ENCODE measurements at regions not wholly inside any gene's neighbourhood (a gene's known extent, or its start where the extent isn't known, plus 50 kb on each side); places are given as distances from the start of the nearest gene placed in this dataset.

- Histone ChIP-seq H3K27me3 (no peaks in the 10 kb centered on the region), H3K4me1 (no peaks in the 10 kb centered on the region), H3K4me3 (no peak overlapping the region), H3K9me3 (no peaks in the 10 kb centered on the region), H3K27ac (no peak overlapping the region), H3K36me3 (no peaks in the 10 kb centered on the region)
- TF ChIP-seq POLR2AphosphoS5 (IDR thresholded peaks at IDR 0.05), result no peak
- TF ChIP-seq POLR2A (IDR thresholded peaks at IDR 0.05), result no peak
- no peak for TF ChIP-seq CTCF (IDR thresholded peaks at IDR 0.05)
- no peak for TF ChIP-seq EP300 (IDR thresholded peaks at IDR 0.05)
- WGBS, result 82% methylated on average over 2 of the region's 2 CpGs
- DNase-seq (ENCODE audit: low spot score in 2 of 2), result no peak
Measured at GRCh38 chr14:81871706-81872105, 338.1 kb upstream of the SEL1L start.

GRCh38 chr14:81884382-81884781 lies 350.7 kb upstream of the SEL1L start:
- no peak overlapping the region for H3K27ac ChIP-seq
- no peak overlapping the region for H3K4me3 ChIP-seq
- no peaks in the 10 kb centered on the region for H3K36me3 ChIP-seq
- H3K9me3 ChIP-seq, result no peaks in the 10 kb centered on the region
- H3K27me3 ChIP-seq, result no peaks in the 10 kb centered on the region
- TF ChIP-seq EP300 (IDR thresholded peaks at IDR 0.05) (no peak), POLR2AphosphoS5 (IDR thresholded peaks at IDR 0.05) (no peak), CTCF (IDR thresholded peaks at IDR 0.05) (no peak), POLR2A (IDR thresholded peaks at IDR 0.05) (no peak)
- no peak for DNase-seq (ENCODE audit: low spot score in 2 of 2)
- WGBS, result 54% methylated on average over 1 of the region's 1 CpG
- H3K4me1 ChIP-seq, result no peaks in the 10 kb centered on the region

- H3K27ac ChIP-seq, result no peak overlapping the region
- no peaks in the 10 kb centered on the region for H3K9me3 ChIP-seq
- no peak for TF ChIP-seq POLR2AphosphoS5 (IDR thresholded peaks at IDR 0.05)
- TF ChIP-seq POLR2A (IDR thresholded peaks at IDR 0.05), result no peak
- no peak for TF ChIP-seq EP300 (IDR thresholded peaks at IDR 0.05)
- no peak for TF ChIP-seq CTCF (IDR thresholded peaks at IDR 0.05)
- WGBS, result 96% methylated on average over 2 of the region's 2 CpGs
- no peaks in the 10 kb centered on the region for H3K36me3 ChIP-seq
- no peak for DNase-seq (ENCODE audit: low spot score in 2 of 2)
- H3K4me3 ChIP-seq, result no peak overlapping the region
- H3K4me1 ChIP-seq, result no peaks in the 10 kb centered on the region
- no peaks in the 10 kb centered on the region for H3K27me3 ChIP-seq
Measured at GRCh38 chr14:81886588-81886987, 352.9 kb upstream of the SEL1L start.

GRCh38 chr14:81889529-81889928 lies 355.9 kb upstream of the SEL1L start:
- Histone ChIP-seq H3K27ac (no peak overlapping the region), H3K27me3 (no peaks in the 10 kb centered on the region), H3K4me1 (no peaks in the 10 kb centered on the region), H3K4me3 (no peak overlapping the region), H3K36me3 (no peaks in the 10 kb centered on the region), H3K9me3 (no peaks in the 10 kb centered on the region)
- WGBS, result 27% methylated on average over 2 of the region's 2 CpGs
- no peak for DNase-seq (ENCODE audit: low spot score in 2 of 2)
- TF ChIP-seq POLR2AphosphoS5 (IDR thresholded peaks at IDR 0.05) (no peak), POLR2A (IDR thresholded peaks at IDR 0.05) (no peak), EP300 (IDR thresholded peaks at IDR 0.05) (no peak), CTCF (IDR thresholded peaks at IDR 0.05) (no peak)

- WGBS, result 13% methylated on average over 1 of the region's 1 CpG
- no peaks in the 10 kb centered on the region for H3K36me3 ChIP-seq
- no peaks in the 10 kb centered on the region for H3K9me3 ChIP-seq
Measured at GRCh38 chr14:81890020-81890419, 356.4 kb upstream of the SEL1L start.

More at GRCh38 chr14:81890020-81890419, 356.4 kb upstream of the SEL1L start:
- Histone ChIP-seq H3K27me3 (no peaks in the 10 kb centered on the region), H3K4me3 (no peak overlapping the region), H3K27ac (no peak overlapping the region), H3K4me1 (no peaks in the 10 kb centered on the region)
- DNase-seq (ENCODE audit: low spot score in 2 of 2), result no peak
- TF ChIP-seq POLR2AphosphoS5 (IDR thresholded peaks at IDR 0.05), result no peak
- TF ChIP-seq POLR2A (IDR thresholded peaks at IDR 0.05), result no peak
- TF ChIP-seq CTCF (IDR thresholded peaks at IDR 0.05), result no peak
- TF ChIP-seq EP300 (IDR thresholded peaks at IDR 0.05), result no peak
